ENCODE measurements at regions not wholly inside any gene's neighbourhood (a gene's known extent, or its start where the extent isn't known, plus 50 kb on each side); places are given as distances from the start of the nearest gene placed in this dataset.

- CTCF ChIA-PET = no interaction called here
- Histone ChIP-seq H3K27ac (ENCODE audit: low read depth, low read length, poor library complexity, severe bottlenecking) (no peak overlapping the region), H3K4me1 (ENCODE audit: insufficient read depth, low read length, poor library complexity, severe bottlenecking) (no peaks in the 10 kb centered on the region), H3K36me3 (ENCODE audit: insufficient read depth, low read length, poor library complexity, severe bottlenecking) (no peaks in the 10 kb centered on the region), H3K4me3 (ENCODE audit: low read depth, low read length, poor library complexity, severe bottlenecking) (no peak overlapping the region), H3K27me3 (replicated peaks; ENCODE audit: insufficient read depth, low read depth, low read length, poor library complexity) (peaks cover 29% of the 10 kb centered on the region), H3K9me3 (ENCODE audit: low read depth, low read length, poor library complexity, severe bottlenecking) (no peaks in the 10 kb centered on the region)
- DNase-seq (ENCODE audit: low spot score) = no peak
- TF ChIP-seq CTCF (conservative IDR thresholded peaks at IDR 0.05; ENCODE audit: low read depth, low read length) (no peak), EZH2 (IDR thresholded peaks at IDR 0.05; ENCODE audit: borderline replicate concordance, low read depth, low read length, poor library complexity, severe bottlenecking) (no peak)
- intact Hi-C loops (cut with micrococcal nuclease; ENCODE audit: unreplicated experiment) = no loop called here
- POLR2A ChIA-PET (ENCODE audit: low non-redundant PET) = no interaction called here
- BruUV-seq (replicated peaks) = no TSS peak
Observed at GRCh38 chr7:80403686-80404241, 108.1 kb downstream of the GNAT3 start.

- Histone ChIP-seq H3K27me3 (replicated peaks; ENCODE audit: insufficient read depth, low read depth, low read length, poor library complexity) (peaks cover 17% of the 10 kb centered on the region), H3K36me3 (ENCODE audit: insufficient read depth, low read length, poor library complexity, severe bottlenecking) (no peaks in the 10 kb centered on the region), H3K27ac (ENCODE audit: low read depth, low read length, poor library complexity, severe bottlenecking) (no peak overlapping the region), H3K4me1 (ENCODE audit: insufficient read depth, low read length, poor library complexity, severe bottlenecking) (no peaks in the 10 kb centered on the region), H3K4me3 (ENCODE audit: low read depth, low read length, poor library complexity, severe bottlenecking) (no peak overlapping the region), H3K9me3 (ENCODE audit: low read depth, low read length, poor library complexity, severe bottlenecking) (no peaks in the 10 kb centered on the region)
- BruUV-seq (replicated peaks) = no TSS peak
- no peak for DNase-seq (ENCODE audit: low spot score)
- no peak for TF ChIP-seq EZH2 (IDR thresholded peaks at IDR 0.05; ENCODE audit: borderline replicate concordance, low read depth, low read length, poor library complexity, severe bottlenecking)
- no peak for TF ChIP-seq CTCF (conservative IDR thresholded peaks at IDR 0.05; ENCODE audit: low read depth, low read length)
- ChIA-PET POLR2A (ENCODE audit: low non-redundant PET) (no interaction called here), CTCF (no interaction called here)
- intact Hi-C loops (cut with micrococcal nuclease; ENCODE audit: unreplicated experiment) = no loop called here
Observed at GRCh38 chr7:80401708-80402107, 110.2 kb downstream of the GNAT3 start.

GRCh38 chr7:80393786-80394185, 118.1 kb downstream of the GNAT3 start:
- no peaks in the 10 kb centered on the region for H3K9me3 ChIP-seq (ENCODE audit: low read depth, low read length, poor library complexity, severe bottlenecking)
- no peak overlapping the region for H3K27ac ChIP-seq (ENCODE audit: low read depth, low read length, poor library complexity, severe bottlenecking)
- BruUV-seq (replicated peaks) = no TSS peak
- no peaks in the 10 kb centered on the region for H3K27me3 ChIP-seq (replicated peaks; ENCODE audit: insufficient read depth, low read depth, low read length, poor library complexity)
- ChIA-PET POLR2A (ENCODE audit: low non-redundant PET) (no interaction called here), CTCF (no interaction called here)
- TF ChIP-seq EZH2 (IDR thresholded peaks at IDR 0.05; ENCODE audit: borderline replicate concordance, low read depth, low read length, poor library complexity, severe bottlenecking) = no peak
- no peak for TF ChIP-seq CTCF (conservative IDR thresholded peaks at IDR 0.05; ENCODE audit: low read depth, low read length)
- no peaks in the 10 kb centered on the region for H3K4me1 ChIP-seq (ENCODE audit: insufficient read depth, low read length, poor library complexity, severe bottlenecking)
- DNase-seq (ENCODE audit: low spot score) = no peak
- intact Hi-C loops (cut with micrococcal nuclease; ENCODE audit: unreplicated experiment) = loop anchor here (5.0 to 10.0 kb wide), 2 partner anchors 299 to 331 kb away; no protein-coding TSS in a partner anchor
- no peaks in the 10 kb centered on the region for H3K36me3 ChIP-seq (ENCODE audit: insufficient read depth, low read length, poor library complexity, severe bottlenecking)
- no peak overlapping the region for H3K4me3 ChIP-seq (ENCODE audit: low read depth, low read length, poor library complexity, severe bottlenecking)

Data from A673 (cell line).